IMR-90 (cell line): ENCODE measurements at regions not wholly inside any gene's neighbourhood (a gene's known extent, or its start where the extent isn't known, plus 50 kb on each side); places are given as distances from the start of the nearest gene placed in this dataset.

Experiments
- RAD21 ChIP-seq: IDR thresholded peaks from 2 replicates; pipeline ENCODE4 v1.6.1; 2012; ENCODE audit warnings: low read length, improper control_type of control experiment
- RFX5 ChIP-seq: IDR thresholded peaks from 2 replicates; pipeline ENCODE4 v1.8.0; 2012; ENCODE audit warnings: low read depth, mild to moderate bottlenecking, low read length, moderate library complexity

- TF ChIP-seq RAD21 (no peak), RFX5 (no peak)
These were observed 252.2 kb upstream of the BMP2 start for GRCh38 chr20:6515261-6515660.
